ENCODE measurements at regions not wholly inside any gene's neighbourhood (a gene's known extent, or its start where the extent isn't known, plus 50 kb on each side); places are given as distances from the start of the nearest gene placed in this dataset.
A peak's percentile ranks its signal among the peaks of the same experiment; 100 is the strongest.

- TF ChIP-seq, protein P1, sequence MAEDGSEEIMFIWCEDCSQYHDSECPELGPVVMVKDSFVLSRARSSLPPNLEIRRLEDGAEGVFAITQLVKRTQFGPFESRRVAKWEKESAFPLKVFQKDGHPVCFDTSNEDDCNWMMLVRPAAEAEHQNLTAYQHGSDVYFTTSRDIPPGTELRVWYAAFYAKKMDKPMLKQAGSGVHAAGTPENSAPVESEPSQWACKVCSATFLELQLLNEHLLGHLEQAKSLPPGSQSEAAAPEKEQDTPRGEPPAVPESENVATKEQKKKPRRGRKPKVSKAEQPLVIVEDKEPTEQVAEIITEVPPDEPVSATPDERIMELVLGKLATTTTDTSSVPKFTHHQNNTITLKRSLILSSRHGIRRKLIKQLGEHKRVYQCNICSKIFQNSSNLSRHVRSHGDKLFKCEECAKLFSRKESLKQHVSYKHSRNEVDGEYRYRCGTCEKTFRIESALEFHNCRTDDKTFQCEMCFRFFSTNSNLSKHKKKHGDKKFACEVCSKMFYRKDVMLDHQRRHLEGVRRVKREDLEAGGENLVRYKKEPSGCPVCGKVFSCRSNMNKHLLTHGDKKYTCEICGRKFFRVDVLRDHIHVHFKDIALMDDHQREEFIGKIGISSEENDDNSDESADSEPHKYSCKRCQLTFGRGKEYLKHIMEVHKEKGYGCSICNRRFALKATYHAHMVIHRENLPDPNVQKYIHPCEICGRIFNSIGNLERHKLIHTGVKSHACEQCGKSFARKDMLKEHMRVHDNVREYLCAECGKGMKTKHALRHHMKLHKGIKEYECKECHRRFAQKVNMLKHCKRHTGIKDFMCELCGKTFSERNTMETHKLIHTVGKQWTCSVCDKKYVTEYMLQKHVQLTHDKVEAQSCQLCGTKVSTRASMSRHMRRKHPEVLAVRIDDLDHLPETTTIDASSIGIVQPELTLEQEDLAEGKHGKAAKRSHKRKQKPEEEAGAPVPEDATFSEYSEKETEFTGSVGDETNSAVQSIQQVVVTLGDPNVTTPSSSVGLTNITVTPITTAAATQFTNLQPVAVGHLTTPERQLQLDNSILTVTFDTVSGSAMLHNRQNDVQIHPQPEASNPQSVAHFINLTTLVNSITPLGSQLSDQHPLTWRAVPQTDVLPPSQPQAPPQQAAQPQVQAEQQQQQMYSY (CRISPR knock-in tag; IDR thresholded peaks at IDR 0.05), result peak; percentile 91
- TF ChIP-seq CBFB (CRISPR knock-in tag; IDR thresholded peaks at IDR 0.05; ENCODE audit: low read depth) (no peak), KAT7 (CRISPR knock-in tag; IDR thresholded peaks at IDR 0.05; ENCODE audit: borderline replicate concordance) (no peak), ZNF263 (CRISPR knock-in tag; IDR thresholded peaks at IDR 0.05; ENCODE audit: low read depth) (no peak), ETV6 (CRISPR knock-in tag; IDR thresholded peaks at IDR 0.05) (0 out of 2 replicates have a peak, but pooled peaks have one; percentile 57), SMAD4 (CRISPR knock-in tag; IDR thresholded peaks at IDR 0.05) (no peak), TEAD4 (CRISPR knock-in tag; IDR thresholded peaks at IDR 0.05) (no peak)
- TF ChIP-seq, protein P2, sequence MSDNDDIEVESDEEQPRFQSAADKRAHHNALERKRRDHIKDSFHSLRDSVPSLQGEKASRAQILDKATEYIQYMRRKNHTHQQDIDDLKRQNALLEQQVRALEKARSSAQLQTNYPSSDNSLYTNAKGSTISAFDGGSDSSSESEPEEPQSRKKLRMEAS (CRISPR knock-in tag; IDR thresholded peaks at IDR 0.05), result no peak
Observed at GRCh38 chr6:28634761-28635546, 109.3 kb downstream of the GPX5 start (continued).

GRCh38 chr6:28635547-28636158, 110.0 kb downstream of the GPX5 start:
- no peak overlapping the region for H3K27ac Mint-ChIP-seq
- peak overlapping the region; percentile 87 for H3K4me3 Mint-ChIP-seq
- ChIA-PET CTCF (interaction anchor here (1.2 to 2.0 kb wide), 7 partner anchors 8 to 104 kb away, joined by 3 to 21 read pairs (median 7); no protein-coding TSS in a partner anchor), POLR2A (interaction anchor here (0.6 kb wide), 1 partner anchor 147 kb away, joined by 4 read pairs; no protein-coding TSS in a partner anchor)
- no peak for ATAC-seq
- peak; percentile 39 for DNase-seq (ENCODE audit: low spot score)
- H3K9me3 Mint-ChIP-seq, result peaks cover 10% of the 10 kb centered on the region; the same call in 1 of the 2 replicates
- TF ChIP-seq ZNF219 (CRISPR knock-in tag; IDR thresholded peaks at IDR 0.05; ENCODE audit: borderline replicate concordance) (no peak), RORB (CRISPR knock-in tag; IDR thresholded peaks at IDR 0.05) (no peak)
- TF ChIP-seq, protein P3, sequence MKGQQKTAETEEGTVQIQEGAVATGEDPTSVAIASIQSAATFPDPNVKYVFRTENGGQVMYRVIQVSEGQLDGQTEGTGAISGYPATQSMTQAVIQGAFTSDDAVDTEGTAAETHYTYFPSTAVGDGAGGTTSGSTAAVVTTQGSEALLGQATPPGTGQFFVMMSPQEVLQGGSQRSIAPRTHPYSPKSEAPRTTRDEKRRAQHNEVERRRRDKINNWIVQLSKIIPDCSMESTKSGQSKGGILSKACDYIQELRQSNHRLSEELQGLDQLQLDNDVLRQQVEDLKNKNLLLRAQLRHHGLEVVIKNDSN (CRISPR knock-in tag; IDR thresholded peaks at IDR 0.05), result no peak
- H3K4me1 Mint-ChIP-seq, result peaks cover 14% of the 10 kb centered on the region
- no peaks in the 10 kb centered on the region; the same call in 1 of the 2 replicates for H3K36me3 Mint-ChIP-seq
- peaks cover 71% of the 10 kb centered on the region for H3K27me3 Mint-ChIP-seq (ENCODE audit: low read depth)

DNA sequence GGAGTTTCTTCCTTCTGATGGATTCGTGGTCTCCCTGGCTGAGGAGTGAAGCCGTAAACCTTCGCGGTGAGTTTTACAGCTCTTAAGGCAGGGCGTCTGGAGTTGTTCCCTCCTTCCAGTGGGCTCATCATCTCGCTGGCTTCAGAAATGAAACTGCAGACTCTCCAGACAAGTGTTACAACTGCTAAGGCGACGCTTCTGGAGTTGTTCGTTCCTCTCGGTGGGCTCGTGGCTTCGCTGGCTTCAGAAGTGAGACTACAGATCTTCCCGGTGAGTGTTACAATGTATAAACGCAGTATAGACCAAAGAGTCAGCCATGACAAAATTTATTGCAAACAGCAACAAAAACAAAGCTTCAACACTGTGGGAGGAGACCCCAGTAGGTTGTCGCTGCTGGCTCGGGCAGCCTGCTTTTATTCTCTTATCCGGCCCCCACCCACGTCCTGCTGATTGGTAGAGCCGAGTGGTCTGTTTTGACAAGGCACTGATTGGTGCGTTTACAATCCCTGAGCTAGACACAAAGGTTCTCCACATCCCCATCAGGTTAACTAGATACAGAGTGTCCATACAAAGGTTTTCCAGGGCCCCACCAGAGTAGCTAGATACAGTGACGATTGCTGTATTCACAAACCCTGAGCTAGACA, 113.2 kb downstream of the GPX5 start:
- no peak overlapping the region for H3K4me3 Mint-ChIP-seq
- ChIA-PET CTCF (no interaction called here), POLR2A (no interaction called here)
- no peak for TF ChIP-seq ZNF512 (CRISPR knock-in tag; IDR thresholded peaks at IDR 0.05; ENCODE audit: borderline replicate concordance)
- peaks cover 12% of the 10 kb centered on the region; the same call in 1 of the 2 replicates for H3K9me3 Mint-ChIP-seq
- H3K4me1 Mint-ChIP-seq, result peaks cover 11% of the 10 kb centered on the region
- no peak overlapping the region for H3K27ac Mint-ChIP-seq
- DNase-seq (ENCODE audit: low spot score) (no peak), ATAC-seq (no peak)
- peaks cover 52% of the 10 kb centered on the region for H3K27me3 Mint-ChIP-seq (ENCODE audit: low read depth)
- no peaks in the 10 kb centered on the region; the same call in 1 of the 2 replicates for H3K36me3 Mint-ChIP-seq

Data from WTC11 (cell line).